ENCODE measurements at regions not wholly inside any gene's neighbourhood (a gene's known extent, or its start where the extent isn't known, plus 50 kb on each side); places are given as distances from the start of the nearest gene placed in this dataset.
"Not testable (repeated sequence)": the region's sequence is repeated elsewhere in the genome, so short reads cannot be mapped to it uniquely, and the experiment has no call there.

DNA sequence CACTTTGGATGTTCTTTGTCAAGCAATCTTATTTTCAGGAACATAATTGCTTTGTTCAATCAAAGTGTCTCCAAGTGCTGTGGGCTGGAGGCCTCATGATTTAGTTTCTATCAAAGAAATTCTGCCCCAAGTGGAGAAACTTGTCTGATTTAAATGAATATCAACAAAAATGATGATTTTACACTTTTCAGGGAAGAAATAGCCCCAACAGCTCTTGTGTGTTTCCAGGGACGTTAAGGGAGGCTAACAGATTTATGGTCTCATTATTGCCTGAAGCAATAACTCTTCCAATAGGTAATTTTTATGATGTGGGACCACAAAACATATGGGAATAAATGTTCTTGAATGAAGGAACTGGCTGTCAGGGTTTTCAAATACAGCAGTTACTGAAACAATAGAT, 699.1 kb downstream of the FAM181B start:
- FAIRE-seq (no peak), ATAC-seq (no peak), DNase-seq (ENCODE audit: low spot score) (no peak)
- 0% methylated on average over 1 of the region's 1 CpG for WGBS (ENCODE audit: low lambda C conversion rate)
- Histone ChIP-seq H4K20me1 (ENCODE audit: insufficient read depth, low read length) (no peaks in the 10 kb centered on the region), H3K27me3 (ENCODE audit: control insufficient read depth in 1 of 2, insufficient read depth in 2 of 2, low read length in 2 of 2) (no peaks in the 10 kb centered on the region), H3K4me1 (ENCODE audit: insufficient read depth, low read length) (no peaks in the 10 kb centered on the region), H3K9ac (ENCODE audit: insufficient read depth, low read depth, low read length) (no peak overlapping the region), H3K27ac (ENCODE audit: extremely low read length, insufficient read depth, low read length) (no peak overlapping the region), H3K9me3 (ENCODE audit: low read length) (no peaks in the 10 kb centered on the region), H3K79me2 (ENCODE audit: insufficient read depth, low read length) (no peaks in the 10 kb centered on the region), H3K4me2 (ENCODE audit: low read depth, low read length) (no peak overlapping the region), H3K36me3 (replicated peaks in 1 of 2; ENCODE audit: control insufficient read depth in 1 of 2, insufficient read depth in 2 of 2, low read length in 2 of 2) (no peaks in the 10 kb centered on the region), H3K4me3 (replicated peaks in 1 of 3; ENCODE audit: insufficient read depth in 1 of 3, low read depth in 2 of 3, low read length in 3 of 3) (no peak overlapping the region), H2AFZ (ENCODE audit: low read length) (no peak overlapping the region)
- ChIA-PET CTCF (ENCODE audit: low intra/inter-chr PET ratio, low total read pairs) (no interaction called here), POLR2A (no interaction called here)
- no peak for TF ChIP-seq TCF12 (IDR thresholded peaks at IDR 0.05)
- no peak for TF ChIP-seq TCF12 (CRISPR knock-in tag; IDR thresholded peaks at IDR 0.05)
- TF ChIP-seq NBN (conservative IDR thresholded peaks at IDR 0.05) = no peak
- peak; percentile 35; the same call in 1 of the 2 replicates for TF ChIP-seq MAFF (IDR thresholded peaks at IDR 0.05; ENCODE audit: low read depth, low read length)
- TF ChIP-seq HNRNPLL (IDR thresholded peaks at IDR 0.05; ENCODE audit: low read depth, low read length, poor library complexity, severe bottlenecking) = no peak
- TF ChIP-seq, protein P1, sequence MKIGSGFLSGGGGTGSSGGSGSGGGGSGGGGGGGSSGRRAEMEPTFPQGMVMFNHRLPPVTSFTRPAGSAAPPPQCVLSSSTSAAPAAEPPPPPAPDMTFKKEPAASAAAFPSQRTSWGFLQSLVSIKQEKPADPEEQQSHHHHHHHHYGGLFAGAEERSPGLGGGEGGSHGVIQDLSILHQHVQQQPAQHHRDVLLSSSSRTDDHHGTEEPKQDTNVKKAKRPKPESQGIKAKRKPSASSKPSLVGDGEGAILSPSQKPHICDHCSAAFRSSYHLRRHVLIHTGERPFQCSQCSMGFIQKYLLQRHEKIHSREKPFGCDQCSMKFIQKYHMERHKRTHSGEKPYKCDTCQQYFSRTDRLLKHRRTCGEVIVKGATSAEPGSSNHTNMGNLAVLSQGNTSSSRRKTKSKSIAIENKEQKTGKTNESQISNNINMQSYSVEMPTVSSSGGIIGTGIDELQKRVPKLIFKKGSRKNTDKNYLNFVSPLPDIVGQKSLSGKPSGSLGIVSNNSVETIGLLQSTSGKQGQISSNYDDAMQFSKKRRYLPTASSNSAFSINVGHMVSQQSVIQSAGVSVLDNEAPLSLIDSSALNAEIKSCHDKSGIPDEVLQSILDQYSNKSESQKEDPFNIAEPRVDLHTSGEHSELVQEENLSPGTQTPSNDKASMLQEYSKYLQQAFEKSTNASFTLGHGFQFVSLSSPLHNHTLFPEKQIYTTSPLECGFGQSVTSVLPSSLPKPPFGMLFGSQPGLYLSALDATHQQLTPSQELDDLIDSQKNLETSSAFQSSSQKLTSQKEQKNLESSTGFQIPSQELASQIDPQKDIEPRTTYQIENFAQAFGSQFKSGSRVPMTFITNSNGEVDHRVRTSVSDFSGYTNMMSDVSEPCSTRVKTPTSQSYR (CRISPR knock-in tag; IDR thresholded peaks at IDR 0.05; ENCODE audit: borderline replicate concordance) = no peak
- peak in 1 of 2 experiments; percentile 33; a peak in 2 of 4 replicates for TF ChIP-seq MAFK (conservative IDR thresholded peaks at IDR 0.05 in 1 of 2, IDR thresholded peaks at IDR 0.05 in 1 of 2; ENCODE audit: low read length in 2 of 2)
- TF ChIP-seq, protein P2, sequence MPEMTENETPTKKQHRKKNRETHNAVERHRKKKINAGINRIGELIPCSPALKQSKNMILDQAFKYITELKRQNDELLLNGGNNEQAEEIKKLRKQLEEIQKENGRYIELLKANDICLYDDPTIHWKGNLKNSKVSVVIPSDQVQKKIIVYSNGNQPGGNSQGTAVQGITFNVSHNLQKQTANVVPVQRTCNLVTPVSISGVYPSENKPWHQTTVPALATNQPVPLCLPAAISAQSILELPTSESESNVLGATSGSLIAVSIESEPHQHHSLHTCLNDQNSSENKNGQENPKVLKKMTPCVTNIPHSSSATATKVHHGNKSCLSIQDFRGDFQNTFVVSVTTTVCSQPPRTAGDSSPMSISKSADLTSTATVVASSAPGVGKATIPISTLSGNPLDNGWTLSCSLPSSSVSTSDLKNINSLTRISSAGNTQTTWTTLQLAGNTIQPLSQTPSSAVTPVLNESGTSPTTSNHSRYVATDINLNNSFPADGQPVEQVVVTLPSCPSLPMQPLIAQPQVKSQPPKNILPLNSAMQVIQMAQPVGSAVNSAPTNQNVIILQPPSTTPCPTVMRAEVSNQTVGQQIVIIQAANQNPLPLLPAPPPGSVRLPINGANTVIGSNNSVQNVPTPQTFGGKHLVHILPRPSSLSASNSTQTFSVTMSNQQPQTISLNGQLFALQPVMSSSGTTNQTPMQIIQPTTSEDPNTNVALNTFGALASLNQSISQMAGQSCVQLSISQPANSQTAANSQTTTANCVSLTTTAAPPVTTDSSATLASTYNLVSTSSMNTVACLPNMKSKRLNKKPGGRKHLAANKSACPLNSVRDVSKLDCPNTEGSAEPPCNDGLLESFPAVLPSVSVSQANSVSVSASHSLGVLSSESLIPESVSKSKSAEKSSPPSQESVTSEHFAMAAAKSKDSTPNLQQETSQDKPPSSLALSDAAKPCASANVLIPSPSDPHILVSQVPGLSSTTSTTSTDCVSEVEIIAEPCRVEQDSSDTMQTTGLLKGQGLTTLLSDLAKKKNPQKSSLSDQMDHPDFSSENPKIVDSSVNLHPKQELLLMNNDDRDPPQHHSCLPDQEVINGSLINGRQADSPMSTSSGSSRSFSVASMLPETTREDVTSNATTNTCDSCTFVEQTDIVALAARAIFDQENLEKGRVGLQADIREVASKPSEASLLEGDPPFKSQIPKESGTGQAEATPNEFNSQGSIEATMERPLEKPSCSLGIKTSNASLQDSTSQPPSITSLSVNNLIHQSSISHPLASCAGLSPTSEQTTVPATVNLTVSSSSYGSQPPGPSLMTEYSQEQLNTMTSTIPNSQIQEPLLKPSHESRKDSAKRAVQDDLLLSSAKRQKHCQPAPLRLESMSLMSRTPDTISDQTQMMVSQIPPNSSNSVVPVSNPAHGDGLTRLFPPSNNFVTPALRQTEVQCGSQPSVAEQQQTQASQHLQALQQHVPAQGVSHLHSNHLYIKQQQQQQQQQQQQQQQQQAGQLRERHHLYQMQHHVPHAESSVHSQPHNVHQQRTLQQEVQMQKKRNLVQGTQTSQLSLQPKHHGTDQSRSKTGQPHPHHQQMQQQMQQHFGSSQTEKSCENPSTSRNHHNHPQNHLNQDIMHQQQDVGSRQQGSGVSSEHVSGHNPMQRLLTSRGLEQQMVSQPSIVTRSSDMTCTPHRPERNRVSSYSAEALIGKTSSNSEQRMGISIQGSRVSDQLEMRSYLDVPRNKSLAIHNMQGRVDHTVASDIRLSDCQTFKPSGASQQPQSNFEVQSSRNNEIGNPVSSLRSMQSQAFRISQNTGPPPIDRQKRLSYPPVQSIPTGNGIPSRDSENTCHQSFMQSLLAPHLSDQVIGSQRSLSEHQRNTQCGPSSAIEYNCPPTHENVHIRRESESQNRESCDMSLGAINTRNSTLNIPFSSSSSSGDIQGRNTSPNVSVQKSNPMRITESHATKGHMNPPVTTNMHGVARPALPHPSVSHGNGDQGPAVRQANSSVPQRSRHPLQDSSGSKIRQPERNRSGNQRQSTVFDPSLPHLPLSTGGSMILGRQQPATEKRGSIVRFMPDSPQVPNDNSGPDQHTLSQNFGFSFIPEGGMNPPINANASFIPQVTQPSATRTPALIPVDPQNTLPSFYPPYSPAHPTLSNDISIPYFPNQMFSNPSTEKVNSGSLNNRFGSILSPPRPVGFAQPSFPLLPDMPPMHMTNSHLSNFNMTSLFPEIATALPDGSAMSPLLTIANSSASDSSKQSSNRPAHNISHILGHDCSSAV (CRISPR knock-in tag; IDR thresholded peaks at IDR 0.05; ENCODE audit: borderline replicate concordance) = no peak
- intact Hi-C loops (cut with micrococcal nuclease; ENCODE audit: unreplicated experiment) (no loop called here), in situ Hi-C loops (cut with HindIII; ENCODE audit: extremely low pct_ligation_motif_present, low pct_unique_long_range_greater_than_20kb) (no loop called here)
- BruUV-seq (replicated peaks) = no TSS peak

DNA sequence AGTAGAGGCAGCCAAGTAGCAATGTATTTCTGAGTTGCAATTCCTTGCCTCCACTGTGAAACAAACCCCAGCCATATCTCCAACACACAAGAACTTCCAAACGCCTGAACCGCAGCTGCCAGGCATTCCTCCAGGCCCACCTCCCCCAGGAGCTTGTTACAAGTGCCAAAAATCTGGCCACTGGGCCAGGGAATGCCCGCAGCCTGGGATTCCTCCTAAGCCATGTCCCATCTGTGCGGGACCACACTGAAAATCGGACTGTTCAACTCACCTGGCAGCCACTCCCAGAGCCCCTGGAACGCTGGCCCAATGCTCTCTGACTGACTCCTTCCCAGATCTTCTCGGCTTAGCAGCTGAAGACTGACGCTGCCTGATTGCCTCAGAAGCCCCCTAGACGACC, 706.3 kb downstream of the FAM181B start:
- H3K4me2 ChIP-seq (ENCODE audit: low read depth, low read length); H4K20me1 ChIP-seq (ENCODE audit: insufficient read depth, low read length); intact Hi-C loops (cut with micrococcal nuclease; ENCODE audit: unreplicated experiment); H2AFZ ChIP-seq (ENCODE audit: low read length); H3K4me1 ChIP-seq (ENCODE audit: insufficient read depth, low read length); in situ Hi-C loops (cut with HindIII; ENCODE audit: extremely low pct_ligation_motif_present, low pct_unique_long_range_greater_than_20kb); H3K27me3 ChIP-seq (ENCODE audit: control insufficient read depth in 1 of 2, insufficient read depth in 2 of 2, low read length in 2 of 2); H3K79me2 ChIP-seq (ENCODE audit: insufficient read depth, low read length); BruUV-seq (replicated peaks); POLR2A ChIA-PET; H3K9ac ChIP-seq (ENCODE audit: insufficient read depth, low read depth, low read length); H3K9me3 ChIP-seq (ENCODE audit: low read length); H3K36me3 ChIP-seq (replicated peaks in 1 of 2; ENCODE audit: control insufficient read depth in 1 of 2, insufficient read depth in 2 of 2, low read length in 2 of 2); CTCF ChIA-PET (ENCODE audit: low intra/inter-chr PET ratio, low total read pairs); H3K27ac ChIP-seq (ENCODE audit: extremely low read length, insufficient read depth, low read length); H3K4me3 ChIP-seq (replicated peaks in 1 of 3; ENCODE audit: insufficient read depth in 1 of 3, low read depth in 2 of 3, low read length in 3 of 3); ATAC-seq; DNase-seq (ENCODE audit: low spot score); FAIRE-seq: not testable (repeated sequence)
- WGBS (ENCODE audit: low lambda C conversion rate) = 0% methylated on average over 2 of the region's 9 CpGs
